ENCODE measurements at regions not wholly inside any gene's neighbourhood (a gene's known extent, or its start where the extent isn't known, plus 50 kb on each side); places are given as distances from the start of the nearest gene placed in this dataset.

DNA sequence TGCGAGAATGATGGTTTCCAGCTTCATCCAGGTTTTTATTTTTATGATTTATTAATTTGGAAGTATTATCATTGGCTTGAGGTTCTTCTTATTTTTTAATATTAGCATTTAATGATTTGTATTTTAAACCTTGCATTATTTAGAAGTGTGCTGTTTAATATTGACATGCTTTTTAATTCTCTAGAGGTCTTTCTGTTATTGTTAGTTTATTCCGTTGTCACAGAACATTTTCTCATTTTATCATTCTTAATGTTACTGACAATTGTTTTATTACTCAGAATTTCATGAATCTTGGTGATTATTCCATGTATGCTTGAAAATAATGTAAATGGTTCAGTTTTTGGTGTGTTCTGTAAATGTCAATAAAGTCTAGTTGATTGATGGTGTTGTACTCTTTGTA lies 463.5 kb upstream of the NOVA1 start:
- TF ChIP-seq SMC3 (conservative IDR thresholded peaks at IDR 0.05; ENCODE audit: poor library complexity) (no peak), EZH2 (IDR thresholded peaks at IDR 0.05; ENCODE audit: borderline replicate concordance, insufficient read depth, low read length, poor library complexity, severe bottlenecking) (no peak), MXI1 (conservative IDR thresholded peaks at IDR 0.05; ENCODE audit: poor library complexity, severe bottlenecking) (no peak), POLR2AphosphoS5 (IDR thresholded peaks at IDR 0.05) (no peak), EP300 (conservative IDR thresholded peaks at IDR 0.05; ENCODE audit: poor library complexity, severe bottlenecking) (no peak), TAF1 (IDR thresholded peaks at IDR 0.05; ENCODE audit: low read depth) (no peak), RAD21 (conservative IDR thresholded peaks at IDR 0.05) (no peak)
- TF ChIP-seq, protein P1, sequence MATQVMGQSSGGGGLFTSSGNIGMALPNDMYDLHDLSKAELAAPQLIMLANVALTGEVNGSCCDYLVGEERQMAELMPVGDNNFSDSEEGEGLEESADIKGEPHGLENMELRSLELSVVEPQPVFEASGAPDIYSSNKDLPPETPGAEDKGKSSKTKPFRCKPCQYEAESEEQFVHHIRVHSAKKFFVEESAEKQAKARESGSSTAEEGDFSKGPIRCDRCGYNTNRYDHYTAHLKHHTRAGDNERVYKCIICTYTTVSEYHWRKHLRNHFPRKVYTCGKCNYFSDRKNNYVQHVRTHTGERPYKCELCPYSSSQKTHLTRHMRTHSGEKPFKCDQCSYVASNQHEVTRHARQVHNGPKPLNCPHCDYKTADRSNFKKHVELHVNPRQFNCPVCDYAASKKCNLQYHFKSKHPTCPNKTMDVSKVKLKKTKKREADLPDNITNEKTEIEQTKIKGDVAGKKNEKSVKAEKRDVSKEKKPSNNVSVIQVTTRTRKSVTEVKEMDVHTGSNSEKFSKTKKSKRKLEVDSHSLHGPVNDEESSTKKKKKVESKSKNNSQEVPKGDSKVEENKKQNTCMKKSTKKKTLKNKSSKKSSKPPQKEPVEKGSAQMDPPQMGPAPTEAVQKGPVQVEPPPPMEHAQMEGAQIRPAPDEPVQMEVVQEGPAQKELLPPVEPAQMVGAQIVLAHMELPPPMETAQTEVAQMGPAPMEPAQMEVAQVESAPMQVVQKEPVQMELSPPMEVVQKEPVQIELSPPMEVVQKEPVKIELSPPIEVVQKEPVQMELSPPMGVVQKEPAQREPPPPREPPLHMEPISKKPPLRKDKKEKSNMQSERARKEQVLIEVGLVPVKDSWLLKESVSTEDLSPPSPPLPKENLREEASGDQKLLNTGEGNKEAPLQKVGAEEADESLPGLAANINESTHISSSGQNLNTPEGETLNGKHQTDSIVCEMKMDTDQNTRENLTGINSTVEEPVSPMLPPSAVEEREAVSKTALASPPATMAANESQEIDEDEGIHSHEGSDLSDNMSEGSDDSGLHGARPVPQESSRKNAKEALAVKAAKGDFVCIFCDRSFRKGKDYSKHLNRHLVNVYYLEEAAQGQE (IDR thresholded peaks at IDR 0.05; ENCODE audit: borderline replicate concordance), result no peak
- TF ChIP-seq, protein P2, sequence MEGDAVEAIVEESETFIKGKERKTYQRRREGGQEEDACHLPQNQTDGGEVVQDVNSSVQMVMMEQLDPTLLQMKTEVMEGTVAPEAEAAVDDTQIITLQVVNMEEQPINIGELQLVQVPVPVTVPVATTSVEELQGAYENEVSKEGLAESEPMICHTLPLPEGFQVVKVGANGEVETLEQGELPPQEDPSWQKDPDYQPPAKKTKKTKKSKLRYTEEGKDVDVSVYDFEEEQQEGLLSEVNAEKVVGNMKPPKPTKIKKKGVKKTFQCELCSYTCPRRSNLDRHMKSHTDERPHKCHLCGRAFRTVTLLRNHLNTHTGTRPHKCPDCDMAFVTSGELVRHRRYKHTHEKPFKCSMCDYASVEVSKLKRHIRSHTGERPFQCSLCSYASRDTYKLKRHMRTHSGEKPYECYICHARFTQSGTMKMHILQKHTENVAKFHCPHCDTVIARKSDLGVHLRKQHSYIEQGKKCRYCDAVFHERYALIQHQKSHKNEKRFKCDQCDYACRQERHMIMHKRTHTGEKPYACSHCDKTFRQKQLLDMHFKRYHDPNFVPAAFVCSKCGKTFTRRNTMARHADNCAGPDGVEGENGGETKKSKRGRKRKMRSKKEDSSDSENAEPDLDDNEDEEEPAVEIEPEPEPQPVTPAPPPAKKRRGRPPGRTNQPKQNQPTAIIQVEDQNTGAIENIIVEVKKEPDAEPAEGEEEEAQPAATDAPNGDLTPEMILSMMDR (IDR thresholded peaks at IDR 0.05; ENCODE audit: poor library complexity, severe bottlenecking), result no peak
- Histone ChIP-seq H3K4me3 (ENCODE audit: low read length) (no peak overlapping the region), H3K9me3 (ENCODE audit: low read length) (no peaks in the 10 kb centered on the region), H3K27me3 (ENCODE audit: insufficient read depth, low read depth, low read length) (no peaks in the 10 kb centered on the region), H4K20me1 (ENCODE audit: insufficient read depth) (no peaks in the 10 kb centered on the region), H3K27ac (ENCODE audit: low read length) (no peak overlapping the region), H3K4me2 (ENCODE audit: low read length) (no peak overlapping the region), H2AFZ (ENCODE audit: low read depth, low read length) (no peak overlapping the region), H3K9ac (ENCODE audit: low read length) (no peak overlapping the region), H3K9me2 (ENCODE audit: insufficient read depth, low read length) (no peaks in the 10 kb centered on the region), H3K36me3 (ENCODE audit: insufficient read depth, low read length) (no peaks in the 10 kb centered on the region), H3K79me2 (replicated peaks; ENCODE audit: insufficient read depth, low read length) (no peaks in the 10 kb centered on the region), H3F3A (ENCODE audit: insufficient read depth, low read length, poor library complexity, severe bottlenecking) (no peaks in the 10 kb centered on the region)

DNA sequence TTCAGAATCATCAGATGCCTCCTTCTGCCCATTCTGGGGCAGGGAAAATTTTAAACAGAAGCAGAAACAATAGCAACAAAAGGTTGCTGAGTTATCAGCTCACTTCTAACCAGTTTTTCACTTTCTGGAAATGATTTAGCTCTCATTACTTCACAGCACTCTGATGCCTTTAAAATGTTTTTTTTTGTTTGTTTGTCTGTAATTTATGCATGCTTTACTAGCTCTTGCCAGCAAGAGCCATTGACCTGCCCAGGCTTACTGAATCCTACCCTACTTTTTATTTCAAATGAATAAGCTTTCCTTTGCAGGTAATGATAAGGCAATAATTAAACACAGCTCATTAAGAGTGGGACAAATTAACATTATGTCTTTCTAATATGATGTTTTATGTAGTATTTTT lies 466.1 kb upstream of the NOVA1 start:
- Histone ChIP-seq H3K9ac (ENCODE audit: low read length) (no peak overlapping the region), H3K27me3 (ENCODE audit: insufficient read depth, low read depth, low read length) (no peaks in the 10 kb centered on the region), H3K27ac (ENCODE audit: low read length) (no peak overlapping the region), H3K36me3 (ENCODE audit: insufficient read depth, low read length) (no peaks in the 10 kb centered on the region), H3K9me2 (ENCODE audit: insufficient read depth, low read length) (no peaks in the 10 kb centered on the region), H3K4me3 (ENCODE audit: low read length) (no peak overlapping the region), H4K20me1 (ENCODE audit: insufficient read depth) (no peaks in the 10 kb centered on the region), H3F3A (ENCODE audit: insufficient read depth, low read length, poor library complexity, severe bottlenecking) (no peaks in the 10 kb centered on the region), H3K4me2 (ENCODE audit: low read length) (no peak overlapping the region), H2AFZ (ENCODE audit: low read depth, low read length) (no peak overlapping the region), H3K79me2 (replicated peaks; ENCODE audit: insufficient read depth, low read length) (no peaks in the 10 kb centered on the region), H3K9me3 (ENCODE audit: low read length) (no peaks in the 10 kb centered on the region)
- TF ChIP-seq EP300 (conservative IDR thresholded peaks at IDR 0.05; ENCODE audit: poor library complexity, severe bottlenecking) (no peak), EZH2 (IDR thresholded peaks at IDR 0.05; ENCODE audit: borderline replicate concordance, insufficient read depth, low read length, poor library complexity, severe bottlenecking) (no peak), TAF1 (IDR thresholded peaks at IDR 0.05; ENCODE audit: low read depth) (no peak), SMC3 (conservative IDR thresholded peaks at IDR 0.05; ENCODE audit: poor library complexity) (no peak), POLR2AphosphoS5 (IDR thresholded peaks at IDR 0.05) (no peak), RAD21 (conservative IDR thresholded peaks at IDR 0.05) (no peak), MXI1 (conservative IDR thresholded peaks at IDR 0.05; ENCODE audit: poor library complexity, severe bottlenecking) (no peak)
- TF ChIP-seq, protein P1 (IDR thresholded peaks at IDR 0.05; ENCODE audit: borderline replicate concordance), result no peak
- TF ChIP-seq, protein P2 (IDR thresholded peaks at IDR 0.05; ENCODE audit: poor library complexity, severe bottlenecking), result no peak
